AG10803 (cell line): ENCODE measurements at regions not wholly inside any gene's neighbourhood (a gene's known extent, or its start where the extent isn't known, plus 50 kb on each side); places are given as distances from the start of the nearest gene placed in this dataset.
A peak's percentile ranks its signal among the peaks of the same experiment; 100 is the strongest.

Experiments
- DNase-seq: peaks from one replicate; pipeline ENCODE4 v3.0.0; 2010; ENCODE audit warnings: low read depth
- H3K4me3 ChIP-seq: 2 replicates; pipeline ENCODE4 v1.5.1; 2011; ENCODE audit warnings: mild to moderate bottlenecking, low read length, control low read depth
- TF ChIP-seq, protein P1 (sequence below): conservative IDR thresholded peaks from 2 replicates; pipeline ENCODE4 v1.5.1; 2011; ENCODE audit warnings: mild to moderate bottlenecking, low read length, control low read depth, inconsistent platforms

- DNase-seq: no peak
- no peak overlapping the region for H3K4me3 ChIP-seq
- TF ChIP-seq, protein P1, sequence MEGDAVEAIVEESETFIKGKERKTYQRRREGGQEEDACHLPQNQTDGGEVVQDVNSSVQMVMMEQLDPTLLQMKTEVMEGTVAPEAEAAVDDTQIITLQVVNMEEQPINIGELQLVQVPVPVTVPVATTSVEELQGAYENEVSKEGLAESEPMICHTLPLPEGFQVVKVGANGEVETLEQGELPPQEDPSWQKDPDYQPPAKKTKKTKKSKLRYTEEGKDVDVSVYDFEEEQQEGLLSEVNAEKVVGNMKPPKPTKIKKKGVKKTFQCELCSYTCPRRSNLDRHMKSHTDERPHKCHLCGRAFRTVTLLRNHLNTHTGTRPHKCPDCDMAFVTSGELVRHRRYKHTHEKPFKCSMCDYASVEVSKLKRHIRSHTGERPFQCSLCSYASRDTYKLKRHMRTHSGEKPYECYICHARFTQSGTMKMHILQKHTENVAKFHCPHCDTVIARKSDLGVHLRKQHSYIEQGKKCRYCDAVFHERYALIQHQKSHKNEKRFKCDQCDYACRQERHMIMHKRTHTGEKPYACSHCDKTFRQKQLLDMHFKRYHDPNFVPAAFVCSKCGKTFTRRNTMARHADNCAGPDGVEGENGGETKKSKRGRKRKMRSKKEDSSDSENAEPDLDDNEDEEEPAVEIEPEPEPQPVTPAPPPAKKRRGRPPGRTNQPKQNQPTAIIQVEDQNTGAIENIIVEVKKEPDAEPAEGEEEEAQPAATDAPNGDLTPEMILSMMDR: no peak
Measured at GRCh38 chr4:155009288-155009687, 199.1 kb upstream of the NPY2R start.

DNA sequence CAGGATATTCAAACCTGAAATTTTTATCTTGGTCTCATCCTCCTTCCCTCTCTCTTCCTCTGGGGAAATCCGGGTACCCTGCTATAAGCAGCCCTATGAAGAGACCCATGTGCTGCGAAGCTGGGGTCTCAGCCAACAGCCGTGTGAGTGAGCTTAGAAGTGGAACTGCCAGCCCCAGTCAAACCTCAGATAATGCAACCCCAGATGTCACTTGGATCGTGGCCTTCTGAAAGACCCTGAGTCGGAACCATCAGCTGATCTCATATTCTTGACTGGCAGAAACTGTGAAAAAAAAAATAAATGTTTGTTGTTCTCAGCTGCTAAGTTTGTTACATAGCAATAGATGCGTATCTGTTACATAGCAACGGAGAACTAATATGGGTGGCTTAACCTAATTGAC is 198.1 kb upstream of the NPY2R start:
- TF ChIP-seq, protein P1: no peak
- DNase-seq: no peak
- H3K4me3 ChIP-seq: no peak overlapping the region

DNA sequence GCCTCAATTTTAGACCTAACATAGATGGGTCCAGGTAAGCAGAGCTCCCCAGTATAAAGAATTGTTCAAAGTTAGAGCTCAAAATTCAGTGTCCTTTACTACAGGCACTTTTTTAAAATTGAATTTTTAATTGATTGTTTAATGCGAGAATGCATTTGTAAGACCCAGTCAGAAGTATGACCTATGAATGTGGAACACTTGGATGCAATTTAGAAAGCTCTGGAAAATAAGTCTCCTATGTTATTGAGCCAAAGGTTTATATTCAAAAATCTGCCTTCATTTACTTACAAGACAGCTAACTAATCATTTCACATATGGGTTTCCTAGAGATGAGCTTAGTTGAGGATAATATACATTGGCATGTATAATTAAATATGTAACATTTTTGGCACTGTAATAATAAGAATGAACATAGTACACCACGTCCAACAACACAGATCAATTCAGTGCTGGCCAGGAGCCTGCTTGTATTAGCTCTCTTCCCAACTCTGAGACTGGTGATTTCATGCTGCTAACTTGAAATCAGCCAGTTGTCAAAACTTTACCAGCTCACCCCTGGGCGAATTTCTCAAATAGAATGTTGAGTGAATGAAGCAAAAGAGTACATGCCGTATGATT is 197.2 kb upstream of the NPY2R start:
- no peak overlapping the region for H3K4me3 ChIP-seq
- TF ChIP-seq, protein P1: no peak
- DNase-seq: no peak

- no peak for DNase-seq
- no peak overlapping the region for H3K4me3 ChIP-seq
- TF ChIP-seq, protein P1: no peak
Measured at GRCh38 chr4:155012469-155012868, 196.0 kb upstream of the NPY2R start.

DNA sequence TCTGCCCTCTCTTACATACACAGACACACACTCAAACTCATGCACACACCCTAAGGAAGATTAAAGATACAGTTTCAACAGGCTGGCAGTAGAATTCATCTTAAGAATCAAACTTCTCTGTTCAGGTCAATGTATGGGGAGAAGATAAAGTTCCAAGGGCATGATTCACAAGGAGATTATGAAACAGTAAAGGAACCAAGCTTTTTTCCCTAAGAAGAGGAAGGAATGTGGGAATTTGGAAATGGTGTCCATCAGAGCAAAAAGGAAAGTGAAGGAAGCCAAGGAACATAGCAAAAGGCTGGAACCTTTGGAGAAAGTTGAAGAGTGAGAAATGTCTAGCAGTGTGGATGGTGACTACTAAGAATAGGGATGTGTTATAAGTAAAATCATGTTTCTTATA is 191.0 kb upstream of the NPY2R start:
- DNase-seq: no peak

GRCh38 chr4:155025762-155026457 is 182.5 kb upstream of the NPY2R start:
- no peak for DNase-seq
- no peak overlapping the region for H3K4me3 ChIP-seq
- TF ChIP-seq, protein P1: peak; percentile 22; the same call in 1 of the 2 replicates

More for the DNA sequence above, 191.0 kb upstream of the NPY2R start:
- TF ChIP-seq, protein P1: no peak
- H3K4me3 ChIP-seq: no peak overlapping the region

GRCh38 chr4:155026715-155027114 is 181.7 kb upstream of the NPY2R start:
- DNase-seq: no peak
- TF ChIP-seq, protein P1: no peak

More at GRCh38 chr4:155026715-155027114, 181.7 kb upstream of the NPY2R start:
- no peak overlapping the region for H3K4me3 ChIP-seq
